SK-N-SH (cell line): ENCODE measurements at regions not wholly inside any gene's neighbourhood (a gene's known extent, or its start where the extent isn't known, plus 50 kb on each side); places are given as distances from the start of the nearest gene placed in this dataset.

ENCODE experiments used
- CTCF ChIA-PET: fragments of 300-600, 350-600 bp; formaldehyde crosslinking; extraction: SDS; loops from one replicate; lab custom pipeline; 2021; lab: Yijun Ruan, JAX
- POLR2A ChIA-PET: fragments of 350-600 bp; sonication (Branson Sonifier 250); formaldehyde crosslinking; extraction: SDS; loops from one replicate; lab custom pipeline; 2020; ENCODE audit warnings: antibody characterized with exemption, inconsistent platforms; lab: Yijun Ruan, JAX
- DNase-seq: peaks from one replicate; pipeline ENCODE4 v3.0.0; 2012
- H2AFZ ChIP-seq: fragments of 200-600 bp; sonication (generic); 2 replicates; pipeline ENCODE4 v1.8.1; 2016; ENCODE audit warnings: antibody characterized with exemption, mild to moderate bottlenecking, low read depth
- H3F3A ChIP-seq: fragments of 200-600 bp; sonication (generic); replicated peaks from 2 replicates; pipeline ENCODE3; 2016; ENCODE audit warnings: antibody characterized with exemption, mild to moderate bottlenecking; ENCODE audit not compliant: insufficient read depth
- H3K27ac ChIP-seq, 2 experiments: fragments of 200-500 bp in 1 of 2; fragments of 200-600 bp in 1 of 2; sonication (Bioruptor generic) in 1 of 2; sonication (generic), shearing (Covaris generic) in 1 of 2; 2 replicates each; pipeline versions ENCODE4 v1.5.1 to v1.6.1; 2014 to 2016; ENCODE audit warnings: low read depth in 2 of 2, inconsistent platforms in 1 of 2, low read length in 1 of 2, mild to moderate bottlenecking in 1 of 2, mixed read lengths in 1 of 2
- H3K27me3 ChIP-seq: fragments of 200-600 bp; sonication (generic), shearing (Covaris generic); 2 replicates; pipeline ENCODE4 v1.6.1; 2016; ENCODE audit warnings: mixed run types; ENCODE audit not compliant: insufficient read depth
- H3K36me3 ChIP-seq, 2 experiments: fragments of 200-500 bp in 1 of 2; fragments of 200-600 bp in 1 of 2; sonication (Bioruptor generic) in 1 of 2; sonication (generic) in 1 of 2; replicated peaks in 1 of 2; 2 replicates each; pipeline versions ENCODE3 to v1.5.1; 2014 to 2016; ENCODE audit warnings: low read length in 1 of 2, mild to moderate bottlenecking in 1 of 2; ENCODE audit not compliant: insufficient read depth in 2 of 2, control insufficient read depth in 1 of 2
- H3K4me1 ChIP-seq, 2 experiments: fragments of 200-500 bp in 1 of 2; fragments of 200-600 bp in 1 of 2; sonication (Bioruptor generic) in 1 of 2; sonication (generic), shearing (Covaris generic) in 1 of 2; 2 replicates each; pipeline versions ENCODE4 v1.5.1 to v1.6.1; 2014 to 2016; ENCODE audit warnings: low read depth in 1 of 2, low read length in 1 of 2, mixed run types in 1 of 2; ENCODE audit not compliant: insufficient read depth in 2 of 2, control insufficient read depth in 1 of 2
- H3K4me2 ChIP-seq: fragments of 200-600 bp; sonication (generic), shearing (Covaris generic); 2 replicates; pipeline ENCODE4 v1.6.1; 2017; ENCODE audit warnings: mixed run types
- H3K4me3 ChIP-seq, 2 experiments: fragments of 200-500 bp in 1 of 2; fragments of 200-600 bp in 1 of 2; sonication (Bioruptor generic) in 1 of 2; sonication (generic), shearing (Covaris generic) in 1 of 2; 2 replicates each; pipeline versions ENCODE4 v1.5.1 to v1.8.1; 2014 to 2016; ENCODE audit warnings: low read depth in 2 of 2, inconsistent platforms in 1 of 2, low read length in 1 of 2, mild to moderate bottlenecking in 1 of 2, mixed read lengths in 1 of 2, moderate library complexity in 1 of 2
- H3K79me2 ChIP-seq: fragments of 200-600 bp; sonication (generic); 2 replicates; pipeline ENCODE4 v1.8.1; 2017; ENCODE audit warnings: mild to moderate bottlenecking; ENCODE audit not compliant: insufficient read depth
- H3K9ac ChIP-seq: fragments of 200-600 bp; sonication (generic); 2 replicates; pipeline ENCODE4 v1.6.1; 2017; ENCODE audit warnings: mixed run types
- H3K9me2 ChIP-seq: fragments of 200-600 bp; sonication (generic); 2 replicates; pipeline ENCODE4 v1.6.1; 2017; ENCODE audit warnings: mixed run types
- H3K9me3 ChIP-seq: fragments of 200-600 bp; sonication (generic); 2 replicates; pipeline ENCODE4 v1.6.1; 2017; ENCODE audit warnings: mixed run types, mild to moderate bottlenecking, moderate library complexity
- H4K20me1 ChIP-seq: fragments of 200-600 bp; sonication (generic); 2 replicates; pipeline ENCODE4 v1.6.1; 2017; ENCODE audit warnings: mild to moderate bottlenecking, mixed run types; ENCODE audit not compliant: insufficient read depth
- CHD2 ChIP-seq: fragments of 150-350 bp; IDR thresholded peaks from 2 replicates; pipeline ENCODE4 v1.6.1; 2018; ENCODE audit warnings: low read length; ENCODE audit not compliant: partially characterized antibody
- CTCF ChIP-seq: fragments of 200-600 bp; sonication (generic); IDR thresholded peaks from 2 replicates; pipeline ENCODE4 v1.6.1; 2017; ENCODE audit warnings: antibody characterized with exemption, mild to moderate bottlenecking, moderate library complexity
- FOXM1 ChIP-seq: IDR thresholded peaks from 2 replicates; pipeline ENCODE4 v1.4.0; 2012; ENCODE audit warnings: low read depth, mild to moderate bottlenecking
- GABPA ChIP-seq: IDR thresholded peaks from 2 replicates; pipeline ENCODE4 v1.4.0; 2012; ENCODE audit warnings: low read depth, mild to moderate bottlenecking
- GATA2 ChIP-seq: sonication (generic); formaldehyde crosslinking; IDR thresholded peaks from 2 replicates; pipeline ENCODE4 v1.5.0; 2020; ENCODE audit warnings: mild to moderate bottlenecking, missing genetic modification reagents
- JUND ChIP-seq: IDR thresholded peaks from 2 replicates; pipeline ENCODE4 v1.4.0; 2012
- MAX ChIP-seq: IDR thresholded peaks from 2 replicates; pipeline ENCODE4 v1.4.0; 2012; ENCODE audit warnings: low read depth
- PBX3 ChIP-seq: IDR thresholded peaks from 2 replicates; pipeline ENCODE4; 2012
- RXRA ChIP-seq: IDR thresholded peaks from 2 replicates; pipeline ENCODE4 v1.4.0; 2012; ENCODE audit warnings: low read depth, mild to moderate bottlenecking, borderline replicate concordance
- TAF1 ChIP-seq: IDR thresholded peaks from 2 replicates; pipeline ENCODE4 v1.6.1; 2012; ENCODE audit warnings: low read depth, mild to moderate bottlenecking, low read length, moderate library complexity, borderline replicate concordance
- YY1 ChIP-seq: IDR thresholded peaks from 2 replicates; pipeline ENCODE4 v1.4.0; 2012; ENCODE audit warnings: low read depth, mild to moderate bottlenecking
- WGBS: methylation state at CpG from one replicate; pipeline ENCODE4 v1.1.6; 2017; ENCODE audit warnings: low lambda C conversion rate; 5-methylcytosine and 5-hydroxymethylcytosine counted together
- TF ChIP-seq, protein P1 (sequence below): IDR thresholded peaks from 2 replicates; pipeline ENCODE4 v1.6.1; 2012; ENCODE audit warnings: mild to moderate bottlenecking, low read depth, low read length, moderate library complexity

DNA sequence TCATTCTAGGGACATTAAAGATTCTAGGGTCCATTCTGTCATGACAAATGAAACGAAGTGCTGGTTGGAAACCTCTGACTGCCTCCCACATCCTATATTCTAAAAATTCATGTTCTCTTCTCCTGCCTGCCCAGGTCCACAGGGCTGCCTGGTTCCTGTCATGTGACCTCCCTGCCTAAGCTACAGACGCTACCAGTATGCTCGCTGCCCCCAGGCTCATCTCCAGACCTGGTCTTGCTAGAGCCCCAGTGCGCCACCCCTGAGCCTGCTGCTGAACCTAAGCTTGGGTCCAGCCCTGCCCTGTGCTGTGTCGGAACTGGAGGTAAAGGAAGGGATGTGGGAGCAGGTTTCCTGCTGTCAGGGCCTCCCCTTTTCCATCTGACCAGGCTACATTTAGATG lies 231.6 kb upstream of the CDH5 start:
- Histone ChIP-seq H3F3A (peaks cover 11% of the 10 kb centered on the region), H3K27me3 (no peaks in the 10 kb centered on the region), H3K4me3 (no peak overlapping the region), H2AFZ (no peak overlapping the region), H4K20me1 (no peaks in the 10 kb centered on the region), H3K9ac (no peak overlapping the region), H3K36me3 (no peaks in the 10 kb centered on the region), H3K9me2 (no peaks in the 10 kb centered on the region), H3K4me2 (no peak overlapping the region), H3K9me3 (no peaks in the 10 kb centered on the region), H3K4me1 (peaks cover 11 to 23% of the 10 kb centered on the region in 2 experiments; a peak in 2 of 4 replicates), H3K27ac (no peak overlapping the region), H3K79me2 (no peaks in the 10 kb centered on the region)
- peak; percentile 44 for DNase-seq
- ChIA-PET CTCF (no interaction called here), POLR2A (no interaction called here)
- 72% methylated on average over 4 of the region's 5 CpGs for WGBS
- TF ChIP-seq, protein P1, sequence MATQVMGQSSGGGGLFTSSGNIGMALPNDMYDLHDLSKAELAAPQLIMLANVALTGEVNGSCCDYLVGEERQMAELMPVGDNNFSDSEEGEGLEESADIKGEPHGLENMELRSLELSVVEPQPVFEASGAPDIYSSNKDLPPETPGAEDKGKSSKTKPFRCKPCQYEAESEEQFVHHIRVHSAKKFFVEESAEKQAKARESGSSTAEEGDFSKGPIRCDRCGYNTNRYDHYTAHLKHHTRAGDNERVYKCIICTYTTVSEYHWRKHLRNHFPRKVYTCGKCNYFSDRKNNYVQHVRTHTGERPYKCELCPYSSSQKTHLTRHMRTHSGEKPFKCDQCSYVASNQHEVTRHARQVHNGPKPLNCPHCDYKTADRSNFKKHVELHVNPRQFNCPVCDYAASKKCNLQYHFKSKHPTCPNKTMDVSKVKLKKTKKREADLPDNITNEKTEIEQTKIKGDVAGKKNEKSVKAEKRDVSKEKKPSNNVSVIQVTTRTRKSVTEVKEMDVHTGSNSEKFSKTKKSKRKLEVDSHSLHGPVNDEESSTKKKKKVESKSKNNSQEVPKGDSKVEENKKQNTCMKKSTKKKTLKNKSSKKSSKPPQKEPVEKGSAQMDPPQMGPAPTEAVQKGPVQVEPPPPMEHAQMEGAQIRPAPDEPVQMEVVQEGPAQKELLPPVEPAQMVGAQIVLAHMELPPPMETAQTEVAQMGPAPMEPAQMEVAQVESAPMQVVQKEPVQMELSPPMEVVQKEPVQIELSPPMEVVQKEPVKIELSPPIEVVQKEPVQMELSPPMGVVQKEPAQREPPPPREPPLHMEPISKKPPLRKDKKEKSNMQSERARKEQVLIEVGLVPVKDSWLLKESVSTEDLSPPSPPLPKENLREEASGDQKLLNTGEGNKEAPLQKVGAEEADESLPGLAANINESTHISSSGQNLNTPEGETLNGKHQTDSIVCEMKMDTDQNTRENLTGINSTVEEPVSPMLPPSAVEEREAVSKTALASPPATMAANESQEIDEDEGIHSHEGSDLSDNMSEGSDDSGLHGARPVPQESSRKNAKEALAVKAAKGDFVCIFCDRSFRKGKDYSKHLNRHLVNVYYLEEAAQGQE: no peak
- TF ChIP-seq TAF1 (no peak), YY1 (no peak)

GRCh38 chr16:66133643-66134338 lies 232.7 kb upstream of the CDH5 start:
- POLR2A ChIA-PET: no interaction called here
- Histone ChIP-seq H3K79me2 (no peaks in the 10 kb centered on the region), H3K27ac (no peak overlapping the region), H3K4me2 (no peak overlapping the region), H3K36me3 (no peaks in the 10 kb centered on the region), H3K9me3 (no peaks in the 10 kb centered on the region), H3F3A (peaks cover 11% of the 10 kb centered on the region), H3K27me3 (no peaks in the 10 kb centered on the region), H3K9ac (no peak overlapping the region), H4K20me1 (no peaks in the 10 kb centered on the region), H3K4me1 (peaks cover 11 to 23% of the 10 kb centered on the region in 2 experiments; a peak in 2 of 4 replicates), H3K4me3 (no peak overlapping the region), H2AFZ (no peak overlapping the region), H3K9me2 (no peaks in the 10 kb centered on the region)
- WGBS: 78% methylated on average over 6 of the region's 6 CpGs
- TF ChIP-seq FOXM1 (no peak), RXRA (no peak), PBX3 (no peak), YY1 (no peak), JUND (no peak), MAX (no peak), GABPA (no peak), CTCF (no peak), CHD2 (no peak), GATA2 (CRISPR knock-in tag) (no peak)
- CTCF ChIA-PET: no interaction called here
- DNase-seq: no peak
